Cardiac fibroblast (primary cell): ENCODE measurements at regions not wholly inside any gene's neighbourhood (a gene's known extent, or its start where the extent isn't known, plus 50 kb on each side); places are given as distances from the start of the nearest gene placed in this dataset.
A peak's percentile ranks its signal among the peaks of the same experiment; 100 is the strongest.

ENCODE experiments used
- DNase-seq, 2 donors: peaks; one replicate each; pipeline versions ENCODE4 v3.0.0 to v3.0.0-alpha.2; 2010; ENCODE audit warnings: low read depth in 2 of 2
- H3K4me3 ChIP-seq, 2 donors: replicated peaks in 1 of 2; 1 replicate in 1 of 2; 2 replicates in 1 of 2; pipeline ENCODE4 v1.5.1; 2011; ENCODE audit warnings: low read depth in 2 of 2, low read length in 2 of 2, mild to moderate bottlenecking in 2 of 2, moderate library complexity in 1 of 2
- TF ChIP-seq, protein P1 (sequence below): IDR thresholded peaks from one replicate; pipeline ENCODE4 v1.5.1; 2011; ENCODE audit warnings: low read depth, mild to moderate bottlenecking, low read length, inconsistent platforms

DNA sequence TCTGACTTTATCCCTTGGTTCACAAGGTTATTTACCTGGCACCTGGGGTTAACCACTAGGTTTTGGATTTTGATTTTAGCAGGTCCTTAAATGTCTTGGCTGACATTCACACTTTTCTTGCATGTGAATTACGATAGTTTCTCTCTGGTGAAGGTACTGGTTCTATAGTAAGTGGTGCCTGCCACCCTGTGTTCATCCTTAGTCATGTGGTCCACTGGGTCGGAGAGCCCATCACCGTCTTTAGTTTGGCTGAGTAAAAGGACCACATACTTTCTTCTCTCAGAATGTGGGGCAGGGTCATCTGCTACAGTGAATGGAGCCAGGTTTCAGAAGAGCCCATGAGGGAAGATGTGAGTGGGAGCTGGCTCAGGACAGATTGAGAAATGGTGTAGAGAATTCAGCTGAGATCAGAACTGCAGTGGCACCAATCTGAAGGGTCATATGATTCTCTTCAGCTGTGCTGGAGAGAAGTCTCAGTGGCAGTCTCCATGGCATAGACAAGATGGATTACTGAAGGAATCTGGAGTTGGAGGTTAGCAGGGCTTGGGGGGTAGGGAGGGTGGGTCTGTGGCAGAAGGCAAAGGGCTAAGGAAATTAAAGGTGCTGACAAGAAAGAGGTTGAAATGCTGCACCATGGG is 310.4 kb downstream of the GPAT3 start:
- no peak overlapping the region for H3K4me3 ChIP-seq
- no peak for DNase-seq
- TF ChIP-seq, protein P1, sequence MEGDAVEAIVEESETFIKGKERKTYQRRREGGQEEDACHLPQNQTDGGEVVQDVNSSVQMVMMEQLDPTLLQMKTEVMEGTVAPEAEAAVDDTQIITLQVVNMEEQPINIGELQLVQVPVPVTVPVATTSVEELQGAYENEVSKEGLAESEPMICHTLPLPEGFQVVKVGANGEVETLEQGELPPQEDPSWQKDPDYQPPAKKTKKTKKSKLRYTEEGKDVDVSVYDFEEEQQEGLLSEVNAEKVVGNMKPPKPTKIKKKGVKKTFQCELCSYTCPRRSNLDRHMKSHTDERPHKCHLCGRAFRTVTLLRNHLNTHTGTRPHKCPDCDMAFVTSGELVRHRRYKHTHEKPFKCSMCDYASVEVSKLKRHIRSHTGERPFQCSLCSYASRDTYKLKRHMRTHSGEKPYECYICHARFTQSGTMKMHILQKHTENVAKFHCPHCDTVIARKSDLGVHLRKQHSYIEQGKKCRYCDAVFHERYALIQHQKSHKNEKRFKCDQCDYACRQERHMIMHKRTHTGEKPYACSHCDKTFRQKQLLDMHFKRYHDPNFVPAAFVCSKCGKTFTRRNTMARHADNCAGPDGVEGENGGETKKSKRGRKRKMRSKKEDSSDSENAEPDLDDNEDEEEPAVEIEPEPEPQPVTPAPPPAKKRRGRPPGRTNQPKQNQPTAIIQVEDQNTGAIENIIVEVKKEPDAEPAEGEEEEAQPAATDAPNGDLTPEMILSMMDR, result no peak

GRCh38 chr4:83839615-83840014 is 303.7 kb downstream of the GPAT3 start:
- DNase-seq, result no peak
- no peak overlapping the region for H3K4me3 ChIP-seq
- TF ChIP-seq, protein P1, result no peak

GRCh38 chr4:83837614-83838308 is 301.9 kb downstream of the GPAT3 start:
- no peak for DNase-seq
- TF ChIP-seq, protein P1, result no peak

DNA sequence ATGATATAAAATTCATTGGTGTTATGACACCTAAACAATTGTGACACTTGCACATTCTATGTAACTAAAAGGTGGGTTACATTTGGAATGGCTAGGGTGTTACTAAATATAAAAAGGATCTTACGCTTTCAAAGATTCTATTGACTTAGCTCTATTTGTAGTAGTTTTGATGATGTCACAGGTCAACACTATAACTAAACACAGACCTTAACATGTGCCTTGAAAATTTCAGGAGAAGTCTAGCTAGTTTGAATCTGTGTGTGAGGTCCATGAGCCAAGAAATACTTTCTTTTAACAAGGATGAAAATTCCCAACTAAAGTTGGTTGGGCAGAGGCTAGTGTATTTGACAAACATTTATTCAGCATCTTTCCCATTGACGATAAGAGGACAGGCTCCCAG is 298.0 kb downstream of the GPAT3 start:
- TF ChIP-seq, protein P1, result no peak
- DNase-seq, result no peak
- no peak overlapping the region for H3K4me3 ChIP-seq

More at GRCh38 chr4:83837614-83838308, 301.9 kb downstream of the GPAT3 start:
- H3K4me3 ChIP-seq, result no peak overlapping the region

- no peak overlapping the region for H3K4me3 ChIP-seq
- DNase-seq, result no peak
- TF ChIP-seq, protein P1, result no peak
Observed at GRCh38 chr4:83832110-83832825, 296.4 kb downstream of the GPAT3 start.

GRCh38 chr4:83831588-83831987 is 295.7 kb downstream of the GPAT3 start:
- TF ChIP-seq, protein P1, result no peak
- DNase-seq, result peak in 1 of 2 donors; percentile 10
- H3K4me3 ChIP-seq, result no peak overlapping the region
